GM18505 (cell line): ENCODE measurements at regions not wholly inside any gene's neighbourhood (a gene's known extent, or its start where the extent isn't known, plus 50 kb on each side); places are given as distances from the start of the nearest gene placed in this dataset.
"Not testable (repeated sequence)": the region's sequence is repeated elsewhere in the genome, so short reads cannot be mapped to it uniquely, and the experiment has no call there.

Experiments used
- ATAC-seq: cut with Tn5 transposase; IDR thresholded peaks from one replicate; pipeline ENCODE4 v1.9.1; 2021; ENCODE audit not compliant: unreplicated experiment
- POLR2A ChIP-seq: IDR thresholded peaks from 4 replicates; pipeline ENCODE4 v1.6.1; 2011; ENCODE audit warnings: borderline replicate concordance; ENCODE audit not compliant: insufficient read depth, insufficient read length; ENCODE audit errors: extremely low read depth

- ATAC-seq, result no peak
- TF ChIP-seq POLR2A, result no peak
Observed at GRCh38 chr1:10916991-10917390, 95.5 kb upstream of the TARDBP start.

- no peak for ATAC-seq
- TF ChIP-seq POLR2A, result no peak
Observed at GRCh38 chr1:10917513-10918454, 94.7 kb upstream of the TARDBP start.

- ATAC-seq, result no peak
- TF ChIP-seq POLR2A, result no peak
Observed at GRCh38 chr1:10918531-10918930, 93.9 kb upstream of the TARDBP start.

DNA sequence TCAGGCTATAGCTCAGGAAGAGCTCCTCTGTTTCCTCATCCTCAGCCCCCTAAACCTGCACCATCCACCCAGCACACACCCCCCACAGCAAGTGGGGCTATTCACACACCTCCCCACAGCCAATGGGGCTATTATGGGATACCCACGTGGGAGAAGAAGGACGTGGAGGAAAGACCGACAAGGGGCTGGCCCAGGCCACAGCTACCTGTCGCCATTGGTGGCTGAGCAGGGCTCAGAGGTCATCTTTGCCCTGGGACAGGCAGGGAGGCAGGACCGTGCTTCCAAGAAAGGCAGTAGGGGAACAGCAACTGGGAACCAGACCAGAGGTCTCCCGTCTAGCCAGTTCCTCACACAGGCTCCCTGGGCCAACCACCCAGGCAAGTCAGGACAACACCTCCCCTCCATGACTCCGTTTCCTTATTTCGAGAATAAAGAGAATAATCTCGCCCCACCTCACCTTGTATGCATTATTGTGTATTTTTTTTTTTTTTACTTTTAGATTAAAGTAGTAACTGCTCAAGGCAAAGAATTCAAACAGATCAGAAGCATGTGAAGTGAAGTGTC is 92.3 kb upstream of the TARDBP start:
- TF ChIP-seq POLR2A, result no peak
- ATAC-seq, result no peak

DNA sequence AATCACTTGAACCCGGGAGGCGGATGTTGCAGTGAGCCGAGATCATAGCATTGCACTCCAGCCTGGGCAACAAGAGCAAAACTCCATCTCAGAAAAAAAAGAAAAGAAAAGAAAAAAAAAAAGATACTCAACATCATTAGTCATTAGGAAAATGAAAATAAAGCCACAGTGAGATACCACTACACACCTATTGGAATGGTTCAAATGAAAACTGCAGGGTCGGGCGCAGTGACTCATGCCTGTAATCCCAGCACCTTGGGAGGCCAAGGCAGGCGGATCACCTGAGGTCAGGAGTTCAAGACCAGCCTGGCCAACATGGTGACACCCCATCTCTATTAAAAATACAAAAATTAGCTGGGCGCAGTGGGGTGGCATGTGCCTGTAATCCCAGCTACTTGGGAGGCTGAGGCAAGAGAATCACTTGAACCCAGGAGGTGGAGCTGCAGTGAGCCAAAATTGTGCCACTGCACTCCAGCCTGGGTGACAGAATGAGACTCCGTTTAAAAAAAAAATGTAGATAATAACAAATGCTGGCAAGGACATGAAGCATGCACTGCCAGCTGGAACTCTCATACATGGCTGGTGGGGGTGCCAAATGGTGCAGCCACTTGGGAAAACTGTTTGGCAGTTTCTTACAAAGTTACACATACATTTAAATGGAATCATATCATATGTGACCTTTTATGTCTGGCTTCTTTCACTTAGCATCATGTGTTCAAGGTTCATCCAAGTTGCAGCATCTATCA is 90.0 kb upstream of the TARDBP start:
- not testable (repeated sequence) for ATAC-seq

- no peak for TF ChIP-seq POLR2A
- ATAC-seq, result no peak
Observed at GRCh38 chr1:10924030-10924429, 88.4 kb upstream of the TARDBP start.

- no peak for ATAC-seq
- no peak for TF ChIP-seq POLR2A
Observed at GRCh38 chr1:10928654-10929053, 83.8 kb upstream of the TARDBP start.

- no peak for ATAC-seq
- no peak for TF ChIP-seq POLR2A
Observed at GRCh38 chr1:10932088-10932487, 80.4 kb upstream of the TARDBP start.

GRCh38 chr1:10934150-10934818 is 78.2 kb upstream of the TARDBP start:
- TF ChIP-seq POLR2A, result no peak
- ATAC-seq, result no peak

DNA sequence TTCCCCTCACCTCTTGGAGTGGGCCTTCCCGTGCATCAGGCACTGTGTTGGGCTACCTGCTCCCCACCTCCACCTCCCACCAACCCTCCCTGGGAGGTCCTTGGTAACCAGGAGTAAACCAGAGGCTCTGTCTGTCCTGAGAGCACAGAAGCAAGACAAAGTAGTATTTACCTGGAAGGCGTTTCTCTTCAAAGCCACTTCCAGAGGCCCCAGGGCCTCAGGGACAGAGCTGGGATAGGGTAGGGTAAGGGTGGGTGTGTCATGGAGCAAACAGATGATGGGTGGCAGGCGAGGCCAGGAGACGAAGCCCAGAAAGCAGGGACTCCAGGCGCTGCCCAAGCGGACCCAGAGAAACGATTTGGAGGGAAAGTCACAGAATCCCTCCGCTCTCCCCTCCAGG is 77.2 kb upstream of the TARDBP start:
- ATAC-seq, result no peak
- TF ChIP-seq POLR2A, result no peak

- no peak for TF ChIP-seq POLR2A
Observed at GRCh38 chr1:10935724-10936123, 76.7 kb upstream of the TARDBP start.

GRCh38 chr1:10936998-10937901 is 75.2 kb upstream of the TARDBP start:
- ATAC-seq, result no peak
- no peak for TF ChIP-seq POLR2A

More at GRCh38 chr1:10935724-10936123, 76.7 kb upstream of the TARDBP start:
- ATAC-seq, result no peak
